Smooth muscle cell (in vitro differentiated cells): ENCODE measurements at regions not wholly inside any gene's neighbourhood (a gene's known extent, or its start where the extent isn't known, plus 50 kb on each side); places are given as distances from the start of the nearest gene placed in this dataset.

Experiments used
- DNase-seq: peaks from one replicate; lab custom pipeline; 2025; ENCODE audit not compliant: unreplicated experiment; lab: John Stamatoyannopoulos, UW
- H2AFZ ChIP-seq: fragments of 200-600 bp; sonication (generic); 2 replicates; pipeline ENCODE4 v1.6.0; 2016; ENCODE audit warnings: antibody characterized with exemption, low read depth, mild to moderate bottlenecking
- H3F3A ChIP-seq: fragments of 200-600 bp; sonication (generic); 2 replicates; pipeline ENCODE4 v1.6.0; 2017; ENCODE audit warnings: antibody characterized with exemption, low read depth
- H3K27ac ChIP-seq: fragments of 200-600 bp; sonication (generic); 2 replicates; pipeline ENCODE4 v1.5.1; 2016; ENCODE audit warnings: low read depth, mild to moderate bottlenecking
- H3K27me3 ChIP-seq: fragments of 200-600 bp; sonication (generic); 2 replicates; pipeline ENCODE4 v1.6.1; 2016; ENCODE audit warnings: low read depth, mild to moderate bottlenecking
- H3K36me3 ChIP-seq: fragments of 200-600 bp; sonication (generic); 2 replicates; pipeline ENCODE4 v1.5.1; 2016; ENCODE audit warnings: low read depth
- H3K4me1 ChIP-seq: fragments of 200-600 bp; sonication (generic); 2 replicates; pipeline ENCODE4 v1.5.1; 2016; ENCODE audit warnings: low read depth
- H3K4me2 ChIP-seq: fragments of 200-600 bp; sonication (generic); 2 replicates; pipeline ENCODE4 v1.6.0; 2016; ENCODE audit warnings: mild to moderate bottlenecking
- H3K4me3 ChIP-seq: fragments of 200-600 bp; sonication (generic); 2 replicates; pipeline ENCODE4 v1.5.1; 2016; ENCODE audit warnings: mild to moderate bottlenecking
- H3K79me2 ChIP-seq: fragments of 200-600 bp; sonication (generic); 2 replicates; pipeline ENCODE4 v1.6.0; 2016; ENCODE audit warnings: low read depth, mild to moderate bottlenecking
- H3K9ac ChIP-seq: fragments of 200-600 bp; sonication (generic); 2 replicates; pipeline ENCODE4 v1.6.0; 2016; ENCODE audit warnings: low read depth
- H3K9me3 ChIP-seq: fragments of 200-600 bp; sonication (generic); replicated peaks from 2 replicates; pipeline ENCODE4 v1.5.1; 2016; ENCODE audit warnings: low read depth
- H4K20me1 ChIP-seq: fragments of 200-600 bp; sonication (generic); 2 replicates; pipeline ENCODE4 v1.6.0; 2016; ENCODE audit warnings: low read depth
- CTCF ChIP-seq: fragments of 200-600 bp; sonication (generic); IDR thresholded peaks from 2 replicates; pipeline ENCODE4 v1.5.1; 2017; ENCODE audit warnings: borderline replicate concordance, mild to moderate bottlenecking, antibody characterized with exemption; ENCODE audit not compliant: insufficient read depth, poor library complexity, severe bottlenecking
- WGBS: methylation state at CpG from one replicate; pipeline ENCODE4 v1.1.7; 2016; ENCODE audit warnings: low lambda C conversion rate; 5-methylcytosine and 5-hydroxymethylcytosine counted together

DNA sequence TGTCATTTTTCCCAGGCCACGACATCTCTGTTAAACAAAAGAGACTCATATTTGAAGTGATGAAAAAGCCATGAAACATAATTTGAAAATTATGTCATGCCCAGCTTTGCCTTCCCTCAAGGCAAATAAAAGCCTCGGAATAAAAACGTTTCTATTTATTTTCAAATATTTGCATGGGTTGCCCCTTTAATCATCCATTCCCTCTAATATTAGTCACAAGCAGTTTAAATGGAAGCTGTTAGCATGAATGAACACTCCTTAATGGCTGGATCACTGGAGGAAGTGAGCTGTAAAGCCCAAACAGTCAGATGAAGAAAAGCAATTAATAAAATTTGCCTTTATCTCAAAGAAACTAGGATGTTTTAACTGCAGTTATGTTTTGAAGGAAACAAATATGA, 69.3 kb upstream of the STMND1 start:
- peak overlapping the region; percentile 79 for H3K4me2 ChIP-seq
- H3K27ac ChIP-seq, result peak overlapping the region; percentile 90
- peak overlapping the region; percentile 68 for H2AFZ ChIP-seq
- TF ChIP-seq CTCF, result no peak
- no peaks in the 10 kb centered on the region for H4K20me1 ChIP-seq
- no peaks in the 10 kb centered on the region for H3K79me2 ChIP-seq
- H3K36me3 ChIP-seq, result no peaks in the 10 kb centered on the region
- H3K4me1 ChIP-seq, result no peaks in the 10 kb centered on the region
- no peaks in the 10 kb centered on the region for H3F3A ChIP-seq
- no peaks in the 10 kb centered on the region for H3K9me3 ChIP-seq
- H3K4me3 ChIP-seq, result no peak overlapping the region
- peak overlapping the region; percentile 26 for H3K9ac ChIP-seq
- 40% methylated on average over 3 of the region's 3 CpGs for WGBS
- H3K27me3 ChIP-seq, result no peaks in the 10 kb centered on the region
- no peak for DNase-seq

DNA sequence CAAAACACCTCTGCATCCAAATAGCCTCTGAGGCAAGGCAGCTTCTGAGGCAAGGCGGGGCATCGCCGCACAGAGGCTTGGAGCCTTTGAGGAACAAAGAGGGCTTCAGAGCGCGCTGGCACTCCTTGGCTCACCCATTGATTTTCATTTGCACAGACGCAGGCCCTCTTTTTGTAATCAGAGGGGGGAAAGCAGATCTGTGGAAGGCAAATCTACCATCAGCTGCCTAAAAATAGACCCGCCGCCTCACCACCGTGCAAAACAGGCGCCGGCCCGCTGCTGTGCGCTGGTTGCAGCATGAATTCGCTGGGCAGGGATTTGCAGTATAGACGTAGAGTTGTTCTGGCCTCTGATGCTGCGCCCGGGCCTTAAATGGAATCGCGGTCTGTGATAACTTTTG, 69.9 kb upstream of the STMND1 start:
- DNase-seq, result no peak
- WGBS, result 94% methylated on average over 19 of the region's 19 CpGs
- Histone ChIP-seq H2AFZ (no peak overlapping the region), H3K36me3 (no peaks in the 10 kb centered on the region), H4K20me1 (no peaks in the 10 kb centered on the region), H3K9me3 (no peaks in the 10 kb centered on the region), H3F3A (no peaks in the 10 kb centered on the region), H3K79me2 (no peaks in the 10 kb centered on the region), H3K27ac (peak overlapping the region; percentile 90), H3K4me3 (no peak overlapping the region), H3K4me2 (peak overlapping the region; percentile 79), H3K27me3 (no peaks in the 10 kb centered on the region), H3K4me1 (no peaks in the 10 kb centered on the region), H3K9ac (peak overlapping the region; percentile 26)
- no peak for TF ChIP-seq CTCF

- DNase-seq, result no peak
- H3K4me1 ChIP-seq, result no peaks in the 10 kb centered on the region
- no peak overlapping the region for H2AFZ ChIP-seq
- no peaks in the 10 kb centered on the region for H3K36me3 ChIP-seq
- H4K20me1 ChIP-seq, result no peaks in the 10 kb centered on the region
- H3F3A ChIP-seq, result no peaks in the 10 kb centered on the region
- no peak overlapping the region for H3K4me3 ChIP-seq
- WGBS, result 79% methylated on average over 1 of the region's 1 CpG
- H3K9ac ChIP-seq, result no peak overlapping the region
- no peaks in the 10 kb centered on the region for H3K27me3 ChIP-seq
- no peaks in the 10 kb centered on the region for H3K9me3 ChIP-seq
- H3K4me2 ChIP-seq, result no peak overlapping the region
- no peaks in the 10 kb centered on the region for H3K79me2 ChIP-seq
- no peak for TF ChIP-seq CTCF
- H3K27ac ChIP-seq, result no peak overlapping the region
Observed at GRCh38 chr6:17027441-17027840, 74.4 kb upstream of the STMND1 start.

GRCh38 chr6:17022604-17023003, 79.2 kb upstream of the STMND1 start:
- WGBS, result 83% methylated on average over 3 of the region's 3 CpGs
- no peaks in the 10 kb centered on the region for H4K20me1 ChIP-seq
- H3K4me1 ChIP-seq, result no peaks in the 10 kb centered on the region
- H2AFZ ChIP-seq, result no peak overlapping the region
- no peaks in the 10 kb centered on the region for H3K27me3 ChIP-seq
- H3K36me3 ChIP-seq, result no peaks in the 10 kb centered on the region
- no peaks in the 10 kb centered on the region for H3K79me2 ChIP-seq
- H3F3A ChIP-seq, result no peaks in the 10 kb centered on the region
- H3K9me3 ChIP-seq, result no peaks in the 10 kb centered on the region
- H3K9ac ChIP-seq, result no peak overlapping the region
- TF ChIP-seq CTCF, result no peak
- no peak overlapping the region for H3K4me3 ChIP-seq
- H3K4me2 ChIP-seq, result no peak overlapping the region
- no peak overlapping the region for H3K27ac ChIP-seq
- DNase-seq, result no peak
